ENCODE measurements at regions not wholly inside any gene's neighbourhood (a gene's known extent, or its start where the extent isn't known, plus 50 kb on each side); places are given as distances from the start of the nearest gene placed in this dataset.
"Not testable (repeated sequence)": the region's sequence is repeated elsewhere in the genome, so short reads cannot be mapped to it uniquely, and the experiment has no call there.

DNA sequence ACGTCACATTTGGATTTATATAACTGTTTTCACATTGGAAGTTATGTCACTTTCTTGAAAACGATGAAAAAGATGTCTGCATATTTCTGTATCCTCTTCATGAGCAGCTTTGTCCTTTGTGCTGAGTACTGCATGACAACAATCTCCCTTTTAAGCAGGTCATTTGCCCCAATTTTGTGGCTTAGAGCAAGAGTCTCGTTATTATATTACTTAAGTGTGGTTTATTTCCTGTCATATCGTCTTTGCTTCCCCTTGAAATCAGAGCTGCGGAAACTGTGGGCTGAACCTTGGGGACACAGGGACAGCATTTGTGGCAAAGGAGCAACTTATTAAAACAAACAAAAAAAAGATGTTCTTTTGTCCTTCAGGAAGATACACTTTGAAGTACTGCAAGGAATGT lies 254.0 kb upstream of the DSEL start:
- Mint-ChIP-seq H3K4me1 (ENCODE audit: low read depth) (peaks cover 9% of the 10 kb centered on the region), H3K4me3 (ENCODE audit: unreplicated experiment) (no peak overlapping the region), H3K9me3 (ENCODE audit: low read depth) (no peaks in the 10 kb centered on the region), H3K27me3 (ENCODE audit: low read depth) (no peaks in the 10 kb centered on the region), H3K36me3 (ENCODE audit: low read depth) (no peaks in the 10 kb centered on the region), H3K27ac (ENCODE audit: unreplicated experiment) (no peak overlapping the region)
- TF ChIP-seq, protein P1, sequence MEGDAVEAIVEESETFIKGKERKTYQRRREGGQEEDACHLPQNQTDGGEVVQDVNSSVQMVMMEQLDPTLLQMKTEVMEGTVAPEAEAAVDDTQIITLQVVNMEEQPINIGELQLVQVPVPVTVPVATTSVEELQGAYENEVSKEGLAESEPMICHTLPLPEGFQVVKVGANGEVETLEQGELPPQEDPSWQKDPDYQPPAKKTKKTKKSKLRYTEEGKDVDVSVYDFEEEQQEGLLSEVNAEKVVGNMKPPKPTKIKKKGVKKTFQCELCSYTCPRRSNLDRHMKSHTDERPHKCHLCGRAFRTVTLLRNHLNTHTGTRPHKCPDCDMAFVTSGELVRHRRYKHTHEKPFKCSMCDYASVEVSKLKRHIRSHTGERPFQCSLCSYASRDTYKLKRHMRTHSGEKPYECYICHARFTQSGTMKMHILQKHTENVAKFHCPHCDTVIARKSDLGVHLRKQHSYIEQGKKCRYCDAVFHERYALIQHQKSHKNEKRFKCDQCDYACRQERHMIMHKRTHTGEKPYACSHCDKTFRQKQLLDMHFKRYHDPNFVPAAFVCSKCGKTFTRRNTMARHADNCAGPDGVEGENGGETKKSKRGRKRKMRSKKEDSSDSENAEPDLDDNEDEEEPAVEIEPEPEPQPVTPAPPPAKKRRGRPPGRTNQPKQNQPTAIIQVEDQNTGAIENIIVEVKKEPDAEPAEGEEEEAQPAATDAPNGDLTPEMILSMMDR (IDR thresholded peaks at IDR 0.05), result no peak
- no peak for DNase-seq (ENCODE audit: low spot score)

DNA sequence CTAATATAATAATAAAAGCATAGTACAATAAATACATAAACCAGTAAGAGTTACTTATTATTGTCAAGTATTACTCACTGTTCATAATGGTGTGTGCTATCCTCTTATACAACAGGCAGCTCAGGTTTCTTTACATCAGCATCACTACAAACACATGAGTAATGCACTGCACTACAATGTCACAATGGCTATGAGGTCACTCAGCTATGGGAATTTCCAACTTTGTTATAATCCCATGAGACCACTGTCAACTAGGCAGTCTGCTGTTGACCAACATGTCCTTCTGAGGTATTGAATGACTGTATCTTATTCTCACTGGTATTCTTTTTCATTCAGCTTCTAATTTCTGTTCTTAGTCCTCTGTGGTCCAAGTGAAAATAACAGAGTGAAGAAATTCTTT lies 250.4 kb upstream of the DSEL start:
- TF ChIP-seq, protein P1 (IDR thresholded peaks at IDR 0.05), result no peak
- Mint-ChIP-seq H3K27me3 (ENCODE audit: low read depth) (no peaks in the 10 kb centered on the region), H3K27ac (ENCODE audit: unreplicated experiment) (no peak overlapping the region), H3K4me1 (ENCODE audit: low read depth) (peaks cover 9% of the 10 kb centered on the region), H3K4me3 (ENCODE audit: unreplicated experiment) (no peak overlapping the region), H3K9me3 (ENCODE audit: low read depth) (no peaks in the 10 kb centered on the region), H3K36me3 (ENCODE audit: low read depth) (no peaks in the 10 kb centered on the region)
- no peak for DNase-seq (ENCODE audit: low spot score)

DNA sequence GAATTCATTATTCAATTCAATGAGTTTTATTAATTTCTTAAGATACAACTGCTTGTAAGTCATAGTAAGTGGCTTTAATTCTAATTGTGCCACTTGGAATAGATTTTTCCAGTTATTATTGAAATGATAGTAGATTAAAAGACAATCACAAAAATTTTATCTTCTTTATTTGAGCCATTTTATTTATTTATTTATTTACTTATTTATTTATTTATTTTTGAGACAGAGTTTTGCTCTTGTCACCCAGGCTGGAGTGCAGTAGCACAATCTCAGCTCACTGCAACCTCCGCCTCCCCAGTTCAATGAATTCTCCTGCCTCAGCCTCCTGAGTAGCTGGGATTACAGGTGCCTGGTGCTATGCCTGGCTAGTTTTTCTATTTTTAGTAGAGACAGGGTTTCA lies 235.7 kb upstream of the DSEL start:
- H3K27me3 Mint-ChIP-seq (ENCODE audit: low read depth), result not testable (repeated sequence)

DNA sequence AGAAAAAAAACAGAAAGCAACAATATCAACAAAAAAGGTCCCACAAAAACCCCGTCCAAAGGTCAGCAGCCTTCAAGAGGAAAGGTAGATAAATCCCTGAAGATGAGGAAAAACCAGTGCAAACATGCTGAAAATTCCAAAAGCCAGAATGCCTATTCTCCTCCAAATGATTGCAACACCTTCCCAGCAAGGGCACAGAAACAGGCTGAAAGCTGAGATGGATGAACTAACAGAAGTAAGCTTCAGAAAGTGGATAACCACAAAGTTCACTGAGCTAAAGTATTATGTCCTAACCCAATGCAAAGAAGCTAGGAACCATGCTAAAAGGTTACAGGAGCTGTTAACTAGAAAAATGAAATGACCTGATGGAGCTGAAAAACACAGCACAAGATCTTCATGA lies 226.4 kb upstream of the DSEL start:
- peaks cover 53% of the 10 kb centered on the region for H3K9me3 Mint-ChIP-seq (ENCODE audit: low read depth)
- no peaks in the 10 kb centered on the region for H3K4me1 Mint-ChIP-seq (ENCODE audit: low read depth)
- peaks cover 27% of the 10 kb centered on the region for H3K36me3 Mint-ChIP-seq (ENCODE audit: low read depth)
- no peak overlapping the region for H3K27ac Mint-ChIP-seq (ENCODE audit: unreplicated experiment)
- no peaks in the 10 kb centered on the region for H3K27me3 Mint-ChIP-seq (ENCODE audit: low read depth)
- DNase-seq (ENCODE audit: low spot score), result no peak
- no peak overlapping the region for H3K4me3 Mint-ChIP-seq (ENCODE audit: unreplicated experiment)
- TF ChIP-seq, protein P1 (IDR thresholded peaks at IDR 0.05), result no peak

More for the DNA sequence above, 235.7 kb upstream of the DSEL start:
- not testable (repeated sequence) for DNase-seq (ENCODE audit: low spot score); H3K4me3 Mint-ChIP-seq (ENCODE audit: unreplicated experiment); H3K36me3 Mint-ChIP-seq (ENCODE audit: low read depth); H3K27ac Mint-ChIP-seq (ENCODE audit: unreplicated experiment)
- peaks cover 14% of the 10 kb centered on the region for H3K4me1 Mint-ChIP-seq (ENCODE audit: low read depth)
- peaks cover 11% of the 10 kb centered on the region for H3K9me3 Mint-ChIP-seq (ENCODE audit: low read depth)

DNA sequence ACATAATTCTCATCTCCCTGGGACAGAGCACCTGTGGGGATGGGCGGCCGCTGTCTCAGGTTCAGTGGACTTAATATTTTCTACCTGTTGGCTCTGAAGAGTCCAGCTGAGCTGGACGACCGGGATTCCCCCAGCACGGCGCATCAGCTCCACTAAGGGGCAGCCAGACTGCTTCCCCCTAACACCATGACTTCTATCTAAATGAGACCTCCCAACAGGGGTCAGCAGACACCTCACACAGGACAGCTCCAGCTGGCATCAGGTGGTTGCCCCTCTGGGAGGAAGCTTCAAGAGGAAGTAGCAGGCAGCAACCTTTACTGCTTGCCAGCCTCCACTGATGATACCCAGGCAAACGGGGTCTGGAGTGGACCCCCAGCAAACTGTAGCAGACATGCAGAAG lies 226.0 kb upstream of the DSEL start:
- Mint-ChIP-seq H3K27me3 (ENCODE audit: low read depth) (no peaks in the 10 kb centered on the region), H3K36me3 (ENCODE audit: low read depth) (peaks cover 25% of the 10 kb centered on the region), H3K4me1 (ENCODE audit: low read depth) (no peaks in the 10 kb centered on the region), H3K27ac (ENCODE audit: unreplicated experiment) (no peak overlapping the region), H3K4me3 (ENCODE audit: unreplicated experiment) (no peak overlapping the region), H3K9me3 (ENCODE audit: low read depth) (peaks cover 50% of the 10 kb centered on the region)
- DNase-seq (ENCODE audit: low spot score), result no peak
- TF ChIP-seq, protein P1 (IDR thresholded peaks at IDR 0.05), result no peak

DNA sequence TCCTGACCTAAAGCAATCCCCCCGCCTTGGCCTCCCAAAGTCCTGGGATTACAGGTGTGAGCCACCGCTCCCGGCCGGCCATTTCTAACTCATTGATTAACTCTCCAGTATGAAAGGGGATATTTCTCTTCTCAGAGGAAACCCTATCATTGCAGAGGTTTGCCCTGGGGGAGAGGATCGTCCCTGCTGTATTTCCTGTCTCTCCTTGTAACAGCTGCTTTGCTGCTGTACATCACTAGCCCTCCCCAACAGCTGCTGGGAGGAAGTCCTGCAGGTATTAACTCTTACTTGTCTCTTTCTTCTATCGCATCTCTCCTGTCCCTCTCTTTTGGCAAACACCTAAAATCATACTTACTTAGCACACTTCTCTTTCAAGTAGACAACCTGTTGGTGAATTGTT lies 219.0 kb upstream of the DSEL start:
- no peaks in the 10 kb centered on the region for H3K27me3 Mint-ChIP-seq (ENCODE audit: low read depth)
- TF ChIP-seq, protein P1 (IDR thresholded peaks at IDR 0.05), result no peak
- H3K27ac Mint-ChIP-seq (ENCODE audit: unreplicated experiment), result no peak overlapping the region
- H3K36me3 Mint-ChIP-seq (ENCODE audit: low read depth), result no peaks in the 10 kb centered on the region
- no peak overlapping the region for H3K4me3 Mint-ChIP-seq (ENCODE audit: unreplicated experiment)
- no peaks in the 10 kb centered on the region for H3K9me3 Mint-ChIP-seq (ENCODE audit: low read depth)
- DNase-seq (ENCODE audit: low spot score), result no peak
- peaks cover 6% of the 10 kb centered on the region for H3K4me1 Mint-ChIP-seq (ENCODE audit: low read depth)
